ENCODE measurements at regions not wholly inside any gene's neighbourhood (a gene's known extent, or its start where the extent isn't known, plus 50 kb on each side); places are given as distances from the start of the nearest gene placed in this dataset.

DNA sequence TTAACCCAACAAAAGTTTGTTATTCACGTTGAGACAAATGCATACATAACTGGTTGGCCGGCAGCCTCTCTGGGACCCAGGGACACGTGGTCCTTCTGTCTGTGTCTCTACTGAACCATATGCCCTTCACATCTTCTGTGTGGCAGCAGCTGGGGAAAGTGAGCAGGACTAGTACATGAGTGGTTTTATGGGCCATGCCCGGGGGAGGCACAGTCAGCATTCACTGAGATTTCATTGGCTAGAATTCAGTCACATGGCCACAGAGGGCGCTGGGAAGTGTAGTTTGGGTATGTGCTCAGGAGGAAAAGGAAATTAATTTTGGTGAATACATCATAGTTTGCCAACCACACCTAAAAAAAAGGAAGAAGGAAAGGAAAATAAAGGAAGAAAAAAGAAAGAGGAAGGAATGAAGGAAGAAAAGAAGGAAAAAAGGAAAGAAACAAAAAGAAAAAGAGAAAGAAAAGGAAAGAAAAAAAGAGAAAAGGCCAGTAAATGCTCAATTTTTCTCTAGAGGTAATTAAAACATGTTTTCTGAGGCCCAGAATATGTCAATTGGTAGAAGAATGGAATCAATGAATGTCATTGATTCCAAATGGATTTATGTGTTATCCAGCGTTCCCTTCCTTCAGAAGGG is 55.9 kb upstream of the KIRREL3 start:
- no peak overlapping the region for H3K27ac ChIP-seq
- intact Hi-C loops (cut with DNase I) = no loop called here
- no peaks in the 10 kb centered on the region for H3K27me3 ChIP-seq
- H3K4me3 ChIP-seq = no peak overlapping the region
- no peaks in the 10 kb centered on the region for H3K4me1 ChIP-seq
- H3K36me3 ChIP-seq = no peaks in the 10 kb centered on the region
- DNase-seq (no peak), ATAC-seq (no peak)
- no peaks in the 10 kb centered on the region for H3K9me3 ChIP-seq
- TF ChIP-seq, protein P1, sequence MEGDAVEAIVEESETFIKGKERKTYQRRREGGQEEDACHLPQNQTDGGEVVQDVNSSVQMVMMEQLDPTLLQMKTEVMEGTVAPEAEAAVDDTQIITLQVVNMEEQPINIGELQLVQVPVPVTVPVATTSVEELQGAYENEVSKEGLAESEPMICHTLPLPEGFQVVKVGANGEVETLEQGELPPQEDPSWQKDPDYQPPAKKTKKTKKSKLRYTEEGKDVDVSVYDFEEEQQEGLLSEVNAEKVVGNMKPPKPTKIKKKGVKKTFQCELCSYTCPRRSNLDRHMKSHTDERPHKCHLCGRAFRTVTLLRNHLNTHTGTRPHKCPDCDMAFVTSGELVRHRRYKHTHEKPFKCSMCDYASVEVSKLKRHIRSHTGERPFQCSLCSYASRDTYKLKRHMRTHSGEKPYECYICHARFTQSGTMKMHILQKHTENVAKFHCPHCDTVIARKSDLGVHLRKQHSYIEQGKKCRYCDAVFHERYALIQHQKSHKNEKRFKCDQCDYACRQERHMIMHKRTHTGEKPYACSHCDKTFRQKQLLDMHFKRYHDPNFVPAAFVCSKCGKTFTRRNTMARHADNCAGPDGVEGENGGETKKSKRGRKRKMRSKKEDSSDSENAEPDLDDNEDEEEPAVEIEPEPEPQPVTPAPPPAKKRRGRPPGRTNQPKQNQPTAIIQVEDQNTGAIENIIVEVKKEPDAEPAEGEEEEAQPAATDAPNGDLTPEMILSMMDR (IDR thresholded peaks at IDR 0.05) = no peak

DNA sequence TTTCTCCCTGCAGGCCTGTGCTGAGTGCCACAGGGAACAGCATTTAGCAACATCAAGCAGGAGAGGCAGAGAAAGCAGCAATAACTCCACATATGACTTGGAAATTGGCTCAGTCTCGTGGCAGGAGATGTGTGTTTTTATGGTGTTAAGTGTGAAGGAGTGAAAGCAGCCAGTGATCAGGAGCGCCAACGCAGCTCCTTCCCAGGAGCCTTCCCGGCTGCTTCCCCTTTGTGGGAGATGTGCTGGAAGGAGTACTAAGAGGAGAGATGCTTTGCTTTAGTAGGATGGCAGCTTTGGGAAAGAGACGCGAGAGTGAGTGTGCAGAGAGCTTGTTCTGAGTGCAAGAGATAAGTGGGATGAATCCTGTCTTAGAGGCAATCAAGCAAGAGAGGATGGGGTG is 54.7 kb upstream of the KIRREL3 start:
- H3K36me3 ChIP-seq = no peaks in the 10 kb centered on the region
- no peak overlapping the region for H3K4me3 ChIP-seq
- H3K4me1 ChIP-seq = no peaks in the 10 kb centered on the region
- H3K27me3 ChIP-seq = no peaks in the 10 kb centered on the region
- H3K27ac ChIP-seq = no peak overlapping the region
- intact Hi-C loops (cut with DNase I) = no loop called here
- ATAC-seq (no peak), DNase-seq (no peak)
- TF ChIP-seq, protein P1 (IDR thresholded peaks at IDR 0.05) = no peak
- no peaks in the 10 kb centered on the region for H3K9me3 ChIP-seq

- TF ChIP-seq, protein P1 (IDR thresholded peaks at IDR 0.05) = no peak
Measured at GRCh38 chr11:127054153-127054552, 53.6 kb upstream of the KIRREL3 start.

DNA sequence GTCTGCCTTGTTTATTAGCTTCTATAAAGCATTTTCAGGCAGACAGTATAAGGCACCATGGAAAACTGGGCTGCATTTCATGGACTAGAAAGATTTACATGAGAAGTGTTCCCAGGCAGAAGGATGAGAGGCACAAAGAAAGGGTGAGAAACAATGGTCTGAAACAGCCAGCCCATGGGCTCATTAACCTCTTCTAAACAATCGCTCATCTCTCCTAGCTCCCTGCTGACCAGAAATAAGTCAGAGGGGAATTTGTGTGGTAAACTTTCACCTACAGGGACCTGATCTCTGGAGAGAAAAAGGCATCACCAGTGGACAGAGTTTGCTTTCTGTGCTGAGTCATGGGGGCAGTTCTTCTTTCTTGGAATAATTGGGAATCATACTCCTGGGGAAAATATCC is 51.8 kb upstream of the KIRREL3 start:
- Histone ChIP-seq H3K9me3 (no peaks in the 10 kb centered on the region), H3K27me3 (no peaks in the 10 kb centered on the region), H3K4me1 (no peaks in the 10 kb centered on the region), H3K27ac (no peak overlapping the region), H3K4me3 (no peak overlapping the region), H3K36me3 (no peaks in the 10 kb centered on the region)
- ATAC-seq (no peak), DNase-seq (no peak)
- TF ChIP-seq, protein P1 (IDR thresholded peaks at IDR 0.05) = no peak
- intact Hi-C loops (cut with DNase I) = no loop called here

More at GRCh38 chr11:127054153-127054552, 53.6 kb upstream of the KIRREL3 start:
- no peak overlapping the region for H3K4me3 ChIP-seq
- no peak for ATAC-seq
- H3K9me3 ChIP-seq = no peaks in the 10 kb centered on the region
- no peaks in the 10 kb centered on the region for H3K27me3 ChIP-seq
- intact Hi-C loops (cut with DNase I) = no loop called here
- H3K4me1 ChIP-seq = no peaks in the 10 kb centered on the region
- no peak overlapping the region for H3K27ac ChIP-seq
- no peak for DNase-seq
- H3K36me3 ChIP-seq = no peaks in the 10 kb centered on the region
